IMR-90 (cell line): ENCODE measurements at regions not wholly inside any gene's neighbourhood (a gene's known extent, or its start where the extent isn't known, plus 50 kb on each side); places are given as distances from the start of the nearest gene placed in this dataset.

ENCODE experiments used
- ATAC-seq: fragments of 200-7000 bp; cut with Tn5 transposase; 2 replicates; pipeline ENCODE4 v1.9.1; 2020; ENCODE audit warnings: low read depth, mild to moderate bottlenecking, moderate library complexity
- BruUV-seq: library from RNA; stranded (reverse); fragments of 400-500 nt; replicated peaks from 2 replicates; lab custom pipeline; 2021; lab: Mats Ljungman, UMichigan
- CTCF ChIA-PET: fragments of 300-600 bp; formaldehyde crosslinking; extraction: SDS; loops from one replicate; lab custom pipeline; 2021; ENCODE audit warnings: antibody characterized with exemption; lab: Yijun Ruan, JAX
- POLR2A ChIA-PET: fragments of 300-600 bp; sonication (Branson Sonifier 250); formaldehyde crosslinking; loops from one replicate; lab custom pipeline; 2022; ENCODE audit warnings: antibody characterized with exemption; ENCODE audit not compliant: unreplicated experiment; lab: Charles Lee
- DNase-seq: peaks from one replicate; pipeline ENCODE4 v3.0.0; 2013
- H2AFZ ChIP-seq: replicated peaks from 2 replicates; pipeline ENCODE3; 2013; ENCODE audit warnings: low read length, mild to moderate bottlenecking; ENCODE audit not compliant: poor library complexity
- H2AK5ac ChIP-seq: 2 replicates; pipeline ENCODE4 v1.6.1; 2013; ENCODE audit warnings: low read depth, low read length, inconsistent platforms
- H2AK9ac ChIP-seq: replicated peaks from 2 replicates; pipeline ENCODE3; 2013; ENCODE audit warnings: mild to moderate bottlenecking, low read depth, low read length, moderate library complexity; ENCODE audit not compliant: poor library complexity
- H2BK120ac ChIP-seq: 2 replicates; pipeline ENCODE4 v1.6.1; 2013; ENCODE audit warnings: low read depth, low read length, inconsistent platforms
- H2BK15ac ChIP-seq: 3 replicates; pipeline ENCODE4 v1.6.1; 2013; ENCODE audit warnings: low read depth, low read length, inconsistent platforms
- H2BK20ac ChIP-seq: 2 replicates; pipeline ENCODE4 v1.6.1; 2013; ENCODE audit warnings: low read depth, mild to moderate bottlenecking, inconsistent platforms, low read length, moderate library complexity
- H2BK5ac ChIP-seq: 2 replicates; pipeline ENCODE4 v1.6.1; 2013; ENCODE audit warnings: mild to moderate bottlenecking, low read depth, low read length, inconsistent platforms; ENCODE audit not compliant: poor library complexity, severe bottlenecking
- H3K14ac ChIP-seq: replicated peaks from 2 replicates; pipeline ENCODE4 v1.6.1; 2013; ENCODE audit warnings: low read depth, low read length, inconsistent platforms
- H3K18ac ChIP-seq: 2 replicates; pipeline ENCODE4 v1.6.1; 2013; ENCODE audit warnings: low read depth, low read length, control low read depth
- H3K23ac ChIP-seq: 2 replicates; pipeline ENCODE4 v1.6.1; 2013; ENCODE audit warnings: low read depth, low read length, inconsistent platforms
- H3K27ac ChIP-seq: 2 replicates; pipeline ENCODE4 v1.5.1; 2013; ENCODE audit warnings: mild to moderate bottlenecking, control low read depth, low read length; ENCODE audit not compliant: insufficient read depth
- H3K27me3 ChIP-seq: 2 replicates; pipeline ENCODE4 v1.6.1; 2013; ENCODE audit warnings: low read length; ENCODE audit not compliant: control insufficient read depth, insufficient read depth
- H3K36me3 ChIP-seq: 2 replicates; pipeline ENCODE4 v1.6.1; 2013; ENCODE audit warnings: low read length, mixed read lengths; ENCODE audit not compliant: control insufficient read depth, insufficient read depth
- H3K4ac ChIP-seq: 2 replicates; pipeline ENCODE4 v1.6.1; 2013; ENCODE audit warnings: low read depth, low read length, inconsistent platforms
- H3K4me1 ChIP-seq: 2 replicates; pipeline ENCODE4 v1.6.1; 2013; ENCODE audit warnings: low read length, mixed read lengths; ENCODE audit not compliant: control insufficient read depth, insufficient read depth
- H3K4me2 ChIP-seq: 2 replicates; pipeline ENCODE4 v1.6.1; 2013; ENCODE audit warnings: low read depth, mild to moderate bottlenecking, control low read depth, low read length, moderate library complexity
- H3K4me3 ChIP-seq: 2 replicates; pipeline ENCODE4 v1.5.1; 2013; ENCODE audit warnings: low read depth, mild to moderate bottlenecking, control low read depth, low read length, moderate library complexity; ENCODE audit not compliant: insufficient read depth
- H3K56ac ChIP-seq: 2 replicates; pipeline ENCODE4 v1.6.1; 2013; ENCODE audit warnings: low read length, inconsistent platforms; ENCODE audit not compliant: insufficient read depth; ENCODE audit errors: extremely low read depth
- H3K79me1 ChIP-seq, 2 experiments: 2 replicates each; pipeline ENCODE4 v1.6.1; 2013; ENCODE audit warnings: low read length in 2 of 2, inconsistent platforms in 1 of 2, low read depth in 1 of 2
- H3K9ac ChIP-seq: 2 replicates; pipeline ENCODE4 v1.6.1; 2013; ENCODE audit warnings: low read depth, low read length, control low read depth
- H3K9me1 ChIP-seq: 2 replicates; pipeline ENCODE4 v1.6.1; 2013; ENCODE audit warnings: low read length, inconsistent platforms; ENCODE audit not compliant: insufficient read depth
- H3K9me3 ChIP-seq: 2 replicates; pipeline ENCODE4 v1.6.1; 2013; ENCODE audit warnings: low read length; ENCODE audit not compliant: control insufficient read depth, insufficient read depth
- H4K20me1 ChIP-seq: 2 replicates; pipeline ENCODE4 v1.6.1; 2013; ENCODE audit warnings: low read length, inconsistent platforms; ENCODE audit not compliant: insufficient read depth
- H4K5ac ChIP-seq: 2 replicates; pipeline ENCODE4 v1.6.1; 2013; ENCODE audit warnings: mild to moderate bottlenecking, low read depth, low read length, control low read depth
- H4K8ac ChIP-seq, 2 experiments: 2 replicates each; pipeline ENCODE4 v1.6.1; 2013; ENCODE audit warnings: low read depth in 2 of 2, low read length in 2 of 2, control low read depth in 1 of 2, inconsistent platforms in 1 of 2
- H4K91ac ChIP-seq: 2 replicates; pipeline ENCODE4 v1.6.1; 2013; ENCODE audit warnings: low read depth, low read length, inconsistent platforms; ENCODE audit not compliant: insufficient read depth
- ELK1 ChIP-seq: fragments of 150-350 bp; IDR thresholded peaks from 2 replicates; pipeline ENCODE4 v1.6.1; 2016; ENCODE audit warnings: low read depth, mild to moderate bottlenecking, low read length, moderate library complexity, borderline replicate concordance
- MAFK ChIP-seq: IDR thresholded peaks from 2 replicates; pipeline ENCODE4 v1.6.1; 2012; ENCODE audit warnings: low read depth, low read length, improper control_type of control experiment
- WGBS, 2 experiments: methylation state at CpG; one replicate each; pipeline versions ENCODE4 v1.1.5 to v1.1.7; 2013; ENCODE audit warnings: missing lambda C conversion rate in 2 of 2; ENCODE audit not compliant: insufficient read length in 1 of 2; ENCODE audit errors: extremely low coverage in 2 of 2; 5-methylcytosine and 5-hydroxymethylcytosine counted together
- dilution Hi-C: fragments of 300-500 bp; cut with HindIII; formaldehyde crosslinking; loops from one replicate; pipeline ENCODE4 v1.14.3; 2018; ENCODE audit warnings: low sequenced_read_pairs; ENCODE audit not compliant: unreplicated experiment
- in situ Hi-C: fragments of 300-500 bp; cut with MboI; formaldehyde crosslinking; loops from 3 replicates; pipeline ENCODE4 v1.14.3; 2019; ENCODE audit warnings: low sequenced_read_pairs, inconsistent platforms, mixed read lengths
- intact Hi-C: fragments of 100-400 bp; cut with micrococcal nuclease; formaldehyde crosslinking; loops from 2 replicates; pipeline ENCODE4 v1.10.0; 2022

- Histone ChIP-seq H4K8ac (no peak overlapping the region), H4K5ac (no peak overlapping the region), H3K27me3 (no peaks in the 10 kb centered on the region), H2AK5ac (no peak overlapping the region), H3K9me1 (no peaks in the 10 kb centered on the region), H3K9ac (no peak overlapping the region), H3K56ac (no peak overlapping the region), H2BK5ac (no peak overlapping the region), H2BK120ac (no peak overlapping the region), H2AFZ (no peak overlapping the region), H3K36me3 (no peaks in the 10 kb centered on the region), H3K4me2 (no peak overlapping the region), H3K4ac (no peak overlapping the region), H4K20me1 (no peaks in the 10 kb centered on the region), H3K18ac (no peak overlapping the region), H3K14ac (no peak overlapping the region), H3K23ac (no peak overlapping the region), H3K4me3 (no peak overlapping the region), H2AK9ac (no peak overlapping the region), H3K27ac (no peak overlapping the region), H3K4me1 (no peaks in the 10 kb centered on the region), H3K9me3 (no peaks in the 10 kb centered on the region), H4K91ac (no peak overlapping the region), H3K79me1 (no peaks in the 10 kb centered on the region), H2BK15ac (no peak overlapping the region), H2BK20ac (no peak overlapping the region)
- ChIA-PET CTCF (no interaction called here), POLR2A (no interaction called here)
- in situ Hi-C loops, result no loop called here
- TF ChIP-seq ELK1, result no peak
- no peak for TF ChIP-seq MAFK
- dilution Hi-C loops, result no loop called here
- intact Hi-C loops, result no loop called here
- ATAC-seq (no peak), DNase-seq (no peak)
- WGBS, 2 experiments, result 83% methylated on average over 3 of the region's 5 CpGs; no CpG with 5 or more reads in 1 of the 2 experiments
- BruUV-seq, result no TSS peak
Measured at GRCh38 chr2:146414456-146414855, 1430.4 kb upstream of the ACVR2A start.
